ENCODE measurements at regions not wholly inside any gene's neighbourhood (a gene's known extent, or its start where the extent isn't known, plus 50 kb on each side); places are given as distances from the start of the nearest gene placed in this dataset.

GRCh38 chr13:50549221-50549942 is 294.1 kb downstream of the DLEU7 start:
- Histone ChIP-seq H3K36me3 (no peaks in the 10 kb centered on the region), H3K4me3 (no peak overlapping the region), H3K27me3 (no peaks in the 10 kb centered on the region), H3K4me1 (no peaks in the 10 kb centered on the region), H3K9me3 (no peaks in the 10 kb centered on the region), H3K27ac (no peak overlapping the region)
- ATAC-seq (ENCODE audit: low FRiP score in 2 of 2) (no peak), DNase-seq (no peak)
- 90 to 92% methylated on average over 4 of the region's 4 CpGs for WGBS, 2 donors
- no peak for TF ChIP-seq POLR2A (IDR thresholded peaks at IDR 0.05)
- TF ChIP-seq, protein P1, sequence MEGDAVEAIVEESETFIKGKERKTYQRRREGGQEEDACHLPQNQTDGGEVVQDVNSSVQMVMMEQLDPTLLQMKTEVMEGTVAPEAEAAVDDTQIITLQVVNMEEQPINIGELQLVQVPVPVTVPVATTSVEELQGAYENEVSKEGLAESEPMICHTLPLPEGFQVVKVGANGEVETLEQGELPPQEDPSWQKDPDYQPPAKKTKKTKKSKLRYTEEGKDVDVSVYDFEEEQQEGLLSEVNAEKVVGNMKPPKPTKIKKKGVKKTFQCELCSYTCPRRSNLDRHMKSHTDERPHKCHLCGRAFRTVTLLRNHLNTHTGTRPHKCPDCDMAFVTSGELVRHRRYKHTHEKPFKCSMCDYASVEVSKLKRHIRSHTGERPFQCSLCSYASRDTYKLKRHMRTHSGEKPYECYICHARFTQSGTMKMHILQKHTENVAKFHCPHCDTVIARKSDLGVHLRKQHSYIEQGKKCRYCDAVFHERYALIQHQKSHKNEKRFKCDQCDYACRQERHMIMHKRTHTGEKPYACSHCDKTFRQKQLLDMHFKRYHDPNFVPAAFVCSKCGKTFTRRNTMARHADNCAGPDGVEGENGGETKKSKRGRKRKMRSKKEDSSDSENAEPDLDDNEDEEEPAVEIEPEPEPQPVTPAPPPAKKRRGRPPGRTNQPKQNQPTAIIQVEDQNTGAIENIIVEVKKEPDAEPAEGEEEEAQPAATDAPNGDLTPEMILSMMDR (IDR thresholded peaks at IDR 0.05), result no peak
- TF ChIP-seq EP300 (IDR thresholded peaks at IDR 0.05), result no peak
- no peak for TF ChIP-seq POLR2AphosphoS5 (IDR thresholded peaks at IDR 0.05)

DNA sequence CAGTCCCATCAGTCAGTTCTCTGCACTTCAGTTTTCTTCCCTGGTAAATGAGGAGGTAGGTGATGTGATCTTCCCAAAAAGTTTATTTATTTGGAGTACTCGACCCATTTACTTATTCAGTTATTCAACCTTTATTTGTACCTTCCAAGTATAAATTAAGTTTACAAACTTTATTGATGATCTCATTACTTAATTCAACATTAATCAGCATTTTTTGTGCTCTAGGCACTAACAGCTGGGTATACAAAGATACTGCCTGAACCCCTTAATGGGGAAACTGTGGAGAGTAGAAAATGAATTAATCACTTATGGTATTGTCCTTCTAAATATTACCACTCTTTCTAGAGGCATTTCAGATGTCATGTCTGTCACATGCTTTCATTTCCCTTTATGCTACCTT is 293.3 kb downstream of the DLEU7 start:
- Histone ChIP-seq H3K36me3 (no peaks in the 10 kb centered on the region), H3K4me1 (no peaks in the 10 kb centered on the region), H3K9me3 (no peaks in the 10 kb centered on the region), H3K4me3 (no peak overlapping the region), H3K27ac (no peak overlapping the region), H3K27me3 (no peaks in the 10 kb centered on the region)
- no peak for DNase-seq
- 97 to 100% methylated on average over 1 of the region's 1 CpG for WGBS, 2 donors
- no peak for TF ChIP-seq EP300 (IDR thresholded peaks at IDR 0.05)
- TF ChIP-seq POLR2AphosphoS5 (IDR thresholded peaks at IDR 0.05), result no peak
- TF ChIP-seq, protein P1 (IDR thresholded peaks at IDR 0.05), result no peak
- no peak for TF ChIP-seq POLR2A (IDR thresholded peaks at IDR 0.05)
- ATAC-seq (ENCODE audit: low FRiP score in 2 of 2), result no peak

- Histone ChIP-seq H3K4me3 (no peak overlapping the region), H3K36me3 (no peaks in the 10 kb centered on the region), H3K4me1 (no peaks in the 10 kb centered on the region), H3K27me3 (no peaks in the 10 kb centered on the region), H3K27ac (no peak overlapping the region), H3K9me3 (no peaks in the 10 kb centered on the region)
- DNase-seq (no peak), ATAC-seq (ENCODE audit: low FRiP score in 2 of 2) (no peak)
- 82 to 88% methylated on average over 1 of the region's 1 CpG for WGBS, 2 donors
- TF ChIP-seq, protein P1 (IDR thresholded peaks at IDR 0.05), result no peak
- TF ChIP-seq EP300 (IDR thresholded peaks at IDR 0.05) (no peak), POLR2A (IDR thresholded peaks at IDR 0.05) (no peak), POLR2AphosphoS5 (IDR thresholded peaks at IDR 0.05) (no peak)
Measured at GRCh38 chr13:50552424-50552966, 291.0 kb downstream of the DLEU7 start.

DNA sequence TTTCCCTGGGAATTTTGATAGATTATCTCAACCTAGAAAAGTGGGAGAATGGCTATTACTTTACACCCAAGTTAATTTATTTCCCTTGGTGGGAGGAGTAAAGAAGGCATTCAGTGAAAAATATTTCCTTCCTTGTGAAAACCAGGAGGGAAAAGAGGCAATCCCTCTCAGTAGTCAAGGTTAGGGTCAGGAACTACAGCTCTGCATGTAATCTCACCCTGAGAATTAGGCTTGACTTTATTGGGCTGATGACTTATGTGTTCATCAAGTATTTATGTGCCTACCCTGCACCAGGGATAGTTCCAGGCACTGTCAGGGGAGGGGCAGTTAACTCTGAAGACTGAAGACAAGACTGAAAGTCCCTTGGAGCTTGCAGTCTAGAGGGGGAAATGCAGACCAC is 281.8 kb downstream of the DLEU7 start:
- no peak overlapping the region for H3K4me3 ChIP-seq
- H3K27me3 ChIP-seq, result no peaks in the 10 kb centered on the region
- ATAC-seq (ENCODE audit: low FRiP score in 2 of 2), result no peak
- no peaks in the 10 kb centered on the region for H3K36me3 ChIP-seq
- TF ChIP-seq, protein P1 (IDR thresholded peaks at IDR 0.05), result no peak
- TF ChIP-seq POLR2AphosphoS5 (IDR thresholded peaks at IDR 0.05) (no peak), EP300 (IDR thresholded peaks at IDR 0.05) (no peak), POLR2A (IDR thresholded peaks at IDR 0.05) (no peak)
- no peaks in the 10 kb centered on the region for H3K4me1 ChIP-seq
- no peaks in the 10 kb centered on the region for H3K9me3 ChIP-seq
- DNase-seq, result no peak
- no peak overlapping the region for H3K27ac ChIP-seq

GRCh38 chr13:50566646-50567045 is 276.8 kb downstream of the DLEU7 start:
- DNase-seq (no peak), ATAC-seq (ENCODE audit: low FRiP score in 2 of 2) (no peak)
- Histone ChIP-seq H3K9me3 (no peaks in the 10 kb centered on the region), H3K4me3 (no peak overlapping the region), H3K27ac (no peak overlapping the region), H3K27me3 (no peaks in the 10 kb centered on the region), H3K4me1 (no peaks in the 10 kb centered on the region), H3K36me3 (no peaks in the 10 kb centered on the region)
- TF ChIP-seq, protein P1 (IDR thresholded peaks at IDR 0.05), result no peak
- TF ChIP-seq EP300 (IDR thresholded peaks at IDR 0.05), result no peak
- no peak for TF ChIP-seq POLR2A (IDR thresholded peaks at IDR 0.05)
- TF ChIP-seq POLR2AphosphoS5 (IDR thresholded peaks at IDR 0.05), result no peak
